K562 (cell line): ENCODE measurements at regions not wholly inside any gene's neighbourhood (a gene's known extent, or its start where the extent isn't known, plus 50 kb on each side); places are given as distances from the start of the nearest gene placed in this dataset.

Experiments used
- ATAC-seq: fragments of 200-7000 bp; cut with Tn5 transposase; 3 replicates; pipeline ENCODE4 v1.9.1; 2020; ENCODE audit warnings: moderate library complexity
- BruUV-seq: library from RNA; stranded (reverse); fragments of 400-500 nt; replicated peaks from 2 replicates; lab custom pipeline; 2021; lab: Mats Ljungman, UMichigan
- CTCF ChIA-PET: fragments of 300-600 bp; formaldehyde crosslinking; extraction: SDS; loops from one replicate; lab custom pipeline; 2021; ENCODE audit warnings: low intra/inter-chr PET ratio; lab: Yijun Ruan, JAX
- POLR2A ChIA-PET: fragments of 300-600, 350-650 bp; sonication (Branson Sonifier 250); formaldehyde crosslinking; extraction: SDS; loops from one replicate; lab custom pipeline; 2021; ENCODE audit warnings: antibody characterized with exemption, inconsistent platforms; lab: Yijun Ruan, JAX
- DNase-seq, 4 experiments: peaks; one replicate each; pipeline versions ENCODE4 v3.0.0 to v3.0.0-alpha.2; 2011 to 2018; ENCODE audit warnings: low spot score in 3 of 4, mixed read lengths in 3 of 4; ENCODE audit errors: extremely low read depth in 1 of 4
- FAIRE-seq: peaks from 2 replicates; lab custom pipeline; 2011; peaks lifted over from hg19 to GRCh38; lab: Jason Lieb, UNC
- H2AFZ ChIP-seq: 2 replicates; pipeline ENCODE4 v1.6.0; 2011; ENCODE audit warnings: low read depth, low read length, control low read depth, inconsistent platforms
- H3K27ac ChIP-seq: fragments of 200-600 bp; 3 replicates; pipeline ENCODE4 v1.8.0; 2011; ENCODE audit warnings: low read depth, mild to moderate bottlenecking, control low read depth, inconsistent platforms, low read length, moderate library complexity, mixed read lengths; ENCODE audit errors: extremely low read depth
- H3K27me3 ChIP-seq, 2 experiments: fragments of 300-600 bp in 1 of 2; 2 replicates in 1 of 2; 3 replicates in 1 of 2; pipeline versions ENCODE4 v1.6.0 to v1.8.0; 2011; ENCODE audit warnings: inconsistent platforms in 2 of 2, low read length in 2 of 2, mild to moderate bottlenecking in 1 of 2, mixed read lengths in 1 of 2, moderate library complexity in 1 of 2; ENCODE audit not compliant: control insufficient read depth in 2 of 2, insufficient read depth in 2 of 2
- H3K36me3 ChIP-seq: fragments of 300-600 bp; 3 replicates; pipeline ENCODE4 v1.8.0; 2011; ENCODE audit warnings: mild to moderate bottlenecking, low read length, inconsistent platforms; ENCODE audit not compliant: control insufficient read depth, insufficient read depth
- H3K4me1 ChIP-seq, 2 experiments: fragments of 200-600 bp in 1 of 2; replicated peaks in 1 of 2; 2 replicates in 1 of 2; 3 replicates in 1 of 2; pipeline versions ENCODE4 v1.5.1 to v1.8.0; 2011; ENCODE audit warnings: inconsistent platforms in 2 of 2, low read length in 2 of 2, mild to moderate bottlenecking in 1 of 2, mixed read lengths in 1 of 2, moderate library complexity in 1 of 2; ENCODE audit not compliant: control insufficient read depth in 2 of 2, insufficient read depth in 2 of 2
- H3K4me2 ChIP-seq: 2 replicates; pipeline ENCODE4 v1.6.1; 2011; ENCODE audit warnings: low read length, control low read depth, inconsistent platforms, mixed read lengths; ENCODE audit not compliant: insufficient read depth
- H3K4me3 ChIP-seq: fragments of 200-600 bp; sonication (generic), shearing (Covaris generic); 2 replicates; pipeline ENCODE4 v1.5.1; 2016; ENCODE audit warnings: control low read depth, inconsistent platforms
- H3K79me2 ChIP-seq: fragments of 200-600 bp; 3 replicates; pipeline ENCODE4 v1.8.0; 2011; ENCODE audit warnings: low read length, inconsistent platforms; ENCODE audit not compliant: control insufficient read depth, insufficient read depth
- H3K9ac ChIP-seq, 2 experiments: 2 replicates each; pipeline versions ENCODE4 v1.6.0 to v1.6.1; 2011; ENCODE audit warnings: low read depth in 2 of 2, low read length in 2 of 2, control low read depth in 1 of 2, inconsistent platforms in 1 of 2, mild to moderate bottlenecking in 1 of 2, mixed read lengths in 1 of 2; ENCODE audit not compliant: insufficient read depth in 1 of 2
- H3K9me1 ChIP-seq: one replicate; pipeline ENCODE4 v1.6.0; 2011; ENCODE audit warnings: inconsistent platforms, mild to moderate bottlenecking, low read length, moderate library complexity; ENCODE audit not compliant: control insufficient read depth, insufficient read depth
- H3K9me3 ChIP-seq: replicated peaks from 2 replicates; pipeline ENCODE4 v1.5.1; 2011; ENCODE audit warnings: low read depth, low read length, inconsistent platforms; ENCODE audit not compliant: control insufficient read depth, insufficient read depth
- H4K20me1 ChIP-seq: replicated peaks from 2 replicates; pipeline ENCODE4 v1.6.1; 2011; ENCODE audit warnings: low read length, inconsistent platforms, mixed read lengths; ENCODE audit not compliant: control insufficient read depth, insufficient read depth
- BDP1 ChIP-seq: IDR thresholded peaks from 3 replicates; pipeline ENCODE4 v1.6.1; 2011; ENCODE audit not compliant: insufficient read length, insufficient read depth
- CUX1 ChIP-seq: fragments of 200-800 bp; sonication (Bioruptor generic); IDR thresholded peaks from 2 replicates; pipeline ENCODE4 v1.6.1; 2016; ENCODE audit warnings: missing genetic modification characterization, missing compliant biosample characterization
- ESRRB ChIP-seq: fragments of 250-450 bp; sonication (Bioruptor Pico); IDR thresholded peaks from 2 replicates; pipeline ENCODE4 v1.5.0; 2020; ENCODE audit warnings: mild to moderate bottlenecking, moderate library complexity, borderline replicate concordance
- GTF2F1 ChIP-seq: IDR thresholded peaks from 2 replicates; pipeline ENCODE4 v1.6.1; 2011; ENCODE audit warnings: low read depth, low read length, improper control_type of control experiment
- HNRNPH1 ChIP-seq: fragments of 200-400 bp; formaldehyde crosslinking; optimal IDR thresholded peaks from 2 replicates; pipeline ENCODE3; 2017; ENCODE audit warnings: low read depth, mild to moderate bottlenecking, low read length, moderate library complexity
- HOXB6 ChIP-seq: fragments of 250-450 bp; sonication (Bioruptor Pico); IDR thresholded peaks from 2 replicates; pipeline ENCODE4 v1.5.1; 2022; ENCODE audit warnings: mild to moderate bottlenecking, borderline replicate concordance
- MEF2A ChIP-seq: IDR thresholded peaks from 2 replicates; pipeline ENCODE4 v1.6.1; 2011; ENCODE audit warnings: low read depth, mild to moderate bottlenecking, low read length, moderate library complexity; ENCODE audit not compliant: control insufficient read depth
- MTA3 ChIP-seq: fragments of 450-650 bp; formaldehyde crosslinking; IDR thresholded peaks from 2 replicates; pipeline ENCODE4 v1.6.1; 2017; ENCODE audit warnings: mild to moderate bottlenecking, borderline replicate concordance
- SMARCC2 ChIP-seq: fragments of 450-650 bp; IDR thresholded peaks from 2 replicates; pipeline ENCODE4 v1.6.1; 2017; ENCODE audit warnings: antibody characterized with exemption, moderate library complexity, mild to moderate bottlenecking, low read depth
- ZNF444 ChIP-seq: fragments of 250-450 bp; sonication (Bioruptor Pico); IDR thresholded peaks from 2 replicates; pipeline ENCODE4 v1.4.0; 2020; ENCODE audit warnings: mild to moderate bottlenecking, moderate library complexity
- WGBS: fragments of 100-300 bp; shearing (Covaris generic); methylation state at CpG from one replicate; pipeline ENCODE4 v1.1.6; 2016; ENCODE audit warnings: low coverage, mixed read lengths; ENCODE audit not compliant: insufficient coverage; ENCODE audit errors: missing lambda C conversion rate; 5-methylcytosine and 5-hydroxymethylcytosine counted together
- in situ Hi-C: fragments of 300-500 bp; cut with MboI; formaldehyde crosslinking; loops from 4 replicates; pipeline ENCODE4 v1.15.0; 2018; ENCODE audit warnings: inconsistent platforms, mixed read lengths
- intact Hi-C: fragments of 100-400 bp; cut with micrococcal nuclease; formaldehyde crosslinking; loops from 2 replicates; pipeline ENCODE4 v1.14.2; 2022

GRCh38 chr13:38202740-38203139 lies 146.9 kb upstream of the UFM1 start (continued):
- TF ChIP-seq MTA3 (no peak), SMARCC2 (no peak)

GRCh38 chr13:38191016-38191415 lies 158.6 kb upstream of the UFM1 start:
- CTCF ChIA-PET, result no interaction called here
- no peak for DNase-seq
- no peak overlapping the region for H3K27ac ChIP-seq
- H3K9me1 ChIP-seq, result no peaks in the 10 kb centered on the region
- H3K9me3 ChIP-seq, result no peaks in the 10 kb centered on the region
- H3K36me3 ChIP-seq, result no peaks in the 10 kb centered on the region
- intact Hi-C loops, result no loop called here
- BruUV-seq, result no TSS peak
- H3K4me3 ChIP-seq, result no peak overlapping the region
- no peak overlapping the region for H3K4me2 ChIP-seq
- H3K4me1 ChIP-seq, result no peaks in the 10 kb centered on the region
- H3K79me2 ChIP-seq, result no peaks in the 10 kb centered on the region
- no peaks in the 10 kb centered on the region for H3K27me3 ChIP-seq
- ATAC-seq, result no peak
- H4K20me1 ChIP-seq, result no peaks in the 10 kb centered on the region
- TF ChIP-seq MEF2A (no peak), GTF2F1 (no peak), ZNF444 (CRISPR knock-in tag) (no peak), ESRRB (CRISPR knock-in tag) (no peak), HOXB6 (CRISPR knock-in tag) (no peak), CUX1 (CRISPR knock-in tag) (no peak), HNRNPH1 (no peak), BDP1 (no peak)
- no peak for FAIRE-seq
- in situ Hi-C loops, result no loop called here
- 0% methylated on average over 2 of the region's 3 CpGs for WGBS
- POLR2A ChIA-PET, result no interaction called here
- no peak overlapping the region for H2AFZ ChIP-seq
- H3K9ac ChIP-seq, result no peak overlapping the region
